Calu3 (cell line): ENCODE measurements at regions not wholly inside any gene's neighbourhood (a gene's known extent, or its start where the extent isn't known, plus 50 kb on each side); places are given as distances from the start of the nearest gene placed in this dataset.

ENCODE experiments used
- BruUV-seq: library from RNA; stranded (reverse); fragments of 400-500 nt; replicated peaks from 2 replicates; lab custom pipeline; 2021; lab: Mats Ljungman, UMichigan
- CTCF ChIA-PET: fragments of 300-600 bp; sonication (Branson Sonifier 250); formaldehyde crosslinking; loops from one replicate; lab custom pipeline; 2022; ENCODE audit warnings: antibody characterized with exemption; lab: Charles Lee
- DNase-seq: peaks from one replicate; pipeline ENCODE4 v3.0.0; 2022
- H3K27ac Mint-ChIP-seq: one replicate; pipeline ENCODE4 v1.8.0; 2022; ENCODE audit warnings: mixed read lengths; ENCODE audit not compliant: unreplicated experiment
- H3K27me3 Mint-ChIP-seq: one replicate; pipeline ENCODE4 v1.8.0; 2022; ENCODE audit warnings: mixed read lengths; ENCODE audit not compliant: unreplicated experiment
- H3K36me3 Mint-ChIP-seq: one replicate; pipeline ENCODE4 v1.8.0; 2022; ENCODE audit warnings: mild to moderate bottlenecking, moderate library complexity, mixed read lengths; ENCODE audit not compliant: insufficient read depth, unreplicated experiment
- H3K4me1 Mint-ChIP-seq: one replicate; pipeline ENCODE4 v1.8.0; 2022; ENCODE audit warnings: mild to moderate bottlenecking, low read depth, mixed read lengths; ENCODE audit not compliant: unreplicated experiment
- H3K4me3 Mint-ChIP-seq: one replicate; pipeline ENCODE4 v1.8.0; 2022; ENCODE audit warnings: mild to moderate bottlenecking, low read depth, moderate library complexity, mixed read lengths; ENCODE audit not compliant: unreplicated experiment
- H3K9me3 Mint-ChIP-seq: one replicate; pipeline ENCODE4 v1.8.0; 2022; ENCODE audit warnings: low read depth, mixed read lengths; ENCODE audit not compliant: unreplicated experiment
- intact Hi-C: fragments of 100-400 bp; cut with micrococcal nuclease; formaldehyde crosslinking; loops from one replicate; pipeline ENCODE4 v1.10.0; 2022; ENCODE audit not compliant: unreplicated experiment
- TF ChIP-seq, protein P1 (sequence below): fragments of 200-600 bp; IDR thresholded peaks from one replicate; pipeline ENCODE4 v1.8.0; 2022; ENCODE audit warnings: antibody characterized with exemption; ENCODE audit not compliant: unreplicated experiment

DNA sequence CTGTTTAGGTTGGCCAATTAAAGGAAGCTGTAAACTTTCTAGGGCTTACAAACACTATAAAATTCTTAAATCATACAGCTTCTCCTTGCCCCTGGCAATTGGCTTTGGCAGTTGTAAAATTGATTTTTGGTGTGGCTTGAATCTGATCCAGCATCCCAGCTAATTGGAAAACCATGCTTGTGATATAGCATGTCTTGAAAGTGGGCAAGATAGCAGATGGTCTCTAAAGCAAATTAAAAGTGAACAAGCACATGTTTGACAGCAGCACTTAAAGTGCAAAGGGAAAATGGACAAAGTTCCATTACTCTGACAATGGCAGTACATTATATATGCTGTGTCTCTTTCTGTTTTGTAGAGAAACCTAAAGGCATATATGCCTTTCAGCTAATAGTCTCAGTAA is 302.9 kb upstream of the NXPH2 start:
- CTCF ChIA-PET: no interaction called here
- no peak for DNase-seq
- Mint-ChIP-seq H3K36me3 (no peaks in the 10 kb centered on the region), H3K9me3 (peaks cover 5% of the 10 kb centered on the region), H3K4me3 (no peak overlapping the region), H3K27me3 (no peaks in the 10 kb centered on the region), H3K4me1 (no peaks in the 10 kb centered on the region), H3K27ac (no peak overlapping the region)
- TF ChIP-seq, protein P1, sequence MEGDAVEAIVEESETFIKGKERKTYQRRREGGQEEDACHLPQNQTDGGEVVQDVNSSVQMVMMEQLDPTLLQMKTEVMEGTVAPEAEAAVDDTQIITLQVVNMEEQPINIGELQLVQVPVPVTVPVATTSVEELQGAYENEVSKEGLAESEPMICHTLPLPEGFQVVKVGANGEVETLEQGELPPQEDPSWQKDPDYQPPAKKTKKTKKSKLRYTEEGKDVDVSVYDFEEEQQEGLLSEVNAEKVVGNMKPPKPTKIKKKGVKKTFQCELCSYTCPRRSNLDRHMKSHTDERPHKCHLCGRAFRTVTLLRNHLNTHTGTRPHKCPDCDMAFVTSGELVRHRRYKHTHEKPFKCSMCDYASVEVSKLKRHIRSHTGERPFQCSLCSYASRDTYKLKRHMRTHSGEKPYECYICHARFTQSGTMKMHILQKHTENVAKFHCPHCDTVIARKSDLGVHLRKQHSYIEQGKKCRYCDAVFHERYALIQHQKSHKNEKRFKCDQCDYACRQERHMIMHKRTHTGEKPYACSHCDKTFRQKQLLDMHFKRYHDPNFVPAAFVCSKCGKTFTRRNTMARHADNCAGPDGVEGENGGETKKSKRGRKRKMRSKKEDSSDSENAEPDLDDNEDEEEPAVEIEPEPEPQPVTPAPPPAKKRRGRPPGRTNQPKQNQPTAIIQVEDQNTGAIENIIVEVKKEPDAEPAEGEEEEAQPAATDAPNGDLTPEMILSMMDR: no peak
- BruUV-seq: no TSS peak
- intact Hi-C loops: no loop called here

DNA sequence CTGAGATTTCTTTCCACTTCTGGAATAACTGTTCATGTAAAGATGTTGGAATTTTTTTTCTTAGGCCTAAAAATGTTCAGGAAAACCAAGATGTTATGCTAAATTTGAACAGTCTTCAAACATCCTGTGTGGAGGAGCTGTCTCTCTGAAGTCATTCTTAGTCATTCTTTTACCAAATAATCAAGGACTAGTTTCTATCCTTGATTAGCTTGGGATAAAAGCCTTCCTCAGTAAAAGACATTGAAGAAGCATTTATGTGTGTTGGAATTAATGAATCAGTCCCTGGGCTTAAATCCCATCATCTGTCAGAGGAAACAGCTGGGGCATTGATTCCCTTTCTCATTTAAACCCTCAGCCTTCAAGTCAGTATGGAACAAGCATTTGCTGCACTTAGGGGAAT is 300.1 kb upstream of the NXPH2 start:
- DNase-seq: no peak
- CTCF ChIA-PET: no interaction called here
- intact Hi-C loops: no loop called here

DNA sequence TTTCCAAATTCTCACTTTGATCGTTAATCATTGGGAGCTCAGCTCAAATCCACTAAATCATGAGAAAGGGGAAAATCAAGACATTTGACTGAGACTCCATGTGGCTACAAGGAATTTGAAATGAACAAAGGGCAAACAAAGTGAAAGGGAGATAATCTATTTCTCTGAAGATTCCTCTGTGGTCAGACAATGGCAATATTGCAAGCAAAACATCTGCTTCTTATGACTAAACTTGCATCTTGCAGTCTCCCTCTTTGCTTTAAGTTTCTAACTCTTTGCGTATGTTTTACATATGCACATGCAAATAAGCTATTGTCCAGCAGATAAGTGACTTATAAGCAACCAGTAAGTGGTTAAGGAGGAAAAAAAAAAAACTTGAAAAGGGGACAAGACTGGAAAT is 299.1 kb upstream of the NXPH2 start:
- TF ChIP-seq, protein P1: no peak
- H3K4me3 Mint-ChIP-seq: no peak overlapping the region
- H3K27me3 Mint-ChIP-seq: no peaks in the 10 kb centered on the region
- H3K27ac Mint-ChIP-seq: no peak overlapping the region
- no peak for DNase-seq
- H3K36me3 Mint-ChIP-seq: no peaks in the 10 kb centered on the region
- no TSS peak for BruUV-seq
- no peaks in the 10 kb centered on the region for H3K4me1 Mint-ChIP-seq
- peaks cover 3% of the 10 kb centered on the region for H3K9me3 Mint-ChIP-seq
- CTCF ChIA-PET: no interaction called here
- intact Hi-C loops: no loop called here

More for the DNA sequence above, 300.1 kb upstream of the NXPH2 start:
- Mint-ChIP-seq H3K4me1 (no peaks in the 10 kb centered on the region), H3K27me3 (no peaks in the 10 kb centered on the region), H3K9me3 (peaks cover 3% of the 10 kb centered on the region), H3K36me3 (no peaks in the 10 kb centered on the region), H3K4me3 (no peak overlapping the region), H3K27ac (no peak overlapping the region)
- TF ChIP-seq, protein P1: no peak
- BruUV-seq: no TSS peak

DNA sequence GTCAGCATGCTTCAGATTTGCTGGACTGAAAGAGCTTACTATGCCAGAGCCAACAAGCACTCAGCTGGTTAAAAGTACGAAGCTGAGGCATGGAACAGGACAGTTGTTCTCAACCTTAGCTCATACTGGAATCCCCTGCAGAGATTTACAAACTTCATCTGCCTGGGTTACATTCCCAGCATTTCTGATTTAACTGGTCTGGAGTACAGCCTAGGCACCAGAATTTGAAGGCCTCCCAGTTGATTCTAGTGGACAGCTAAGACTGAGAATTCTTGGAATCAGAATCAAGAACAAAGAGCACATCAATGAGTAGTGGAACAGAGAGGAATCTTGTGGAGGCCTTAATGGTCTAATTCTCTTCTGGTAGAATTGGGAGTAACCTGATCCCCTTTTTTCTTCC is 298.2 kb upstream of the NXPH2 start:
- Mint-ChIP-seq H3K9me3 (peaks cover 3% of the 10 kb centered on the region), H3K4me3 (no peak overlapping the region), H3K4me1 (no peaks in the 10 kb centered on the region), H3K27me3 (no peaks in the 10 kb centered on the region), H3K36me3 (no peaks in the 10 kb centered on the region), H3K27ac (no peak overlapping the region)
- TF ChIP-seq, protein P1: no peak
- DNase-seq: no peak
- BruUV-seq: no TSS peak
- intact Hi-C loops: no loop called here
- CTCF ChIA-PET: no interaction called here
